SKM-1 (cell line): ENCODE measurements at regions not wholly inside any gene's neighbourhood (a gene's known extent, or its start where the extent isn't known, plus 50 kb on each side); places are given as distances from the start of the nearest gene placed in this dataset.

Experiments used
- DNase-seq: peaks from one replicate; lab custom pipeline; 2025; ENCODE audit not compliant: unreplicated experiment; lab: John Stamatoyannopoulos, UW

- DNase-seq, result peak; percentile 91
Measured at GRCh38 chr10:60666221-60666620, 112.1 kb upstream of the CDK1 start.

GRCh38 chr10:60664859-60665258 lies 113.4 kb upstream of the CDK1 start:
- DNase-seq, result no peak

GRCh38 chr10:60663850-60664249 lies 114.4 kb upstream of the CDK1 start:
- no peak for DNase-seq

- peak; percentile 18 for DNase-seq
Measured at GRCh38 chr10:60662917-60663614, 115.2 kb upstream of the CDK1 start.

- no peak for DNase-seq
Measured at GRCh38 chr10:60661637-60662036, 116.6 kb upstream of the CDK1 start.

GRCh38 chr10:60660625-60661024 lies 117.7 kb upstream of the CDK1 start:
- no peak for DNase-seq

GRCh38 chr10:60654813-60655464 lies 123.3 kb upstream of the CDK1 start:
- no peak for DNase-seq

GRCh38 chr10:60652628-60653027 lies 125.7 kb upstream of the CDK1 start:
- DNase-seq, result no peak

- DNase-seq, result no peak
Measured at GRCh38 chr10:60650378-60650800, 127.9 kb upstream of the CDK1 start.

- DNase-seq, result no peak
Measured at GRCh38 chr10:60649485-60650377, 128.5 kb upstream of the CDK1 start.

- no peak for DNase-seq
Measured at GRCh38 chr10:60648761-60649160, 129.5 kb upstream of the CDK1 start.

GRCh38 chr10:60646966-60647796 lies 131.1 kb upstream of the CDK1 start:
- DNase-seq, result peak; percentile 25

GRCh38 chr10:60645980-60646379 lies 132.3 kb upstream of the CDK1 start:
- DNase-seq, result no peak

GRCh38 chr10:60644436-60645130 lies 133.7 kb upstream of the CDK1 start:
- DNase-seq, result no peak

- DNase-seq, result no peak
Measured at GRCh38 chr10:60643874-60644273, 134.4 kb upstream of the CDK1 start.

- DNase-seq, result no peak
Measured at GRCh38 chr10:60629332-60629731, 148.9 kb upstream of the CDK1 start.

- no peak for DNase-seq
Measured at GRCh38 chr10:60627778-60628748, 150.2 kb upstream of the CDK1 start.

GRCh38 chr10:60626037-60626436 lies 152.2 kb upstream of the CDK1 start:
- DNase-seq, result no peak

GRCh38 chr10:60623627-60624026 lies 154.7 kb upstream of the CDK1 start:
- no peak for DNase-seq
